MM.1S (cell line): ENCODE measurements at regions not wholly inside any gene's neighbourhood (a gene's known extent, or its start where the extent isn't known, plus 50 kb on each side); places are given as distances from the start of the nearest gene placed in this dataset.

Source experiments
- DNase-seq: peaks from one replicate; pipeline ENCODE4 v3.0.0-alpha.2; 2015
- H2AFZ ChIP-seq: fragments of 300-600 bp; sonication (generic); 2 replicates; pipeline ENCODE4 v1.6.0; 2016; ENCODE audit warnings: antibody characterized with exemption, low read length
- H3F3A ChIP-seq: fragments of 300-600 bp; sonication (generic); 2 replicates; pipeline ENCODE4 v1.6.1; 2016; ENCODE audit warnings: mild to moderate bottlenecking, antibody characterized with exemption, low read length, moderate library complexity, mixed read lengths; ENCODE audit not compliant: insufficient read depth
- H3K27ac ChIP-seq: fragments of 300-600 bp; sonication (generic); 2 replicates; pipeline ENCODE4 v1.5.1; 2016; ENCODE audit warnings: mild to moderate bottlenecking, low read length
- H3K27me3 ChIP-seq: fragments of 300-600 bp; sonication (generic); replicated peaks from 2 replicates; pipeline ENCODE4 v1.6.0; 2016; ENCODE audit warnings: low read length; ENCODE audit not compliant: insufficient read depth
- H3K36me3 ChIP-seq: fragments of 300-600 bp; sonication (generic); replicated peaks from 2 replicates; pipeline ENCODE4 v1.6.1; 2016; ENCODE audit warnings: mild to moderate bottlenecking, low read length, mixed read lengths; ENCODE audit not compliant: insufficient read depth
- H3K4me1 ChIP-seq: fragments of 300-600 bp; sonication (generic); 2 replicates; pipeline ENCODE4 v1.6.1; 2016; ENCODE audit warnings: low read length, mixed read lengths
- H3K4me2 ChIP-seq: fragments of 300-600 bp; sonication (generic); 2 replicates; pipeline ENCODE4 v1.6.0; 2016; ENCODE audit warnings: low read depth, low read length
- H3K4me3 ChIP-seq: fragments of 300-600 bp; sonication (generic); 2 replicates; pipeline ENCODE4 v1.5.1; 2016; ENCODE audit warnings: low read length, mixed read lengths
- H3K79me2 ChIP-seq: fragments of 300-600 bp; sonication (generic); 2 replicates; pipeline ENCODE4 v1.6.1; 2016; ENCODE audit warnings: mixed run types, low read length, mixed read lengths
- H3K9ac ChIP-seq: fragments of 300-600 bp; sonication (generic); 2 replicates; pipeline ENCODE4 v1.6.1; 2016; ENCODE audit warnings: low read length, mixed read lengths
- H3K9me2 ChIP-seq: fragments of 300-600 bp; sonication (generic); replicated peaks from 2 replicates; pipeline ENCODE4 v1.6.1; 2016; ENCODE audit warnings: mild to moderate bottlenecking, low read length, mixed read lengths; ENCODE audit not compliant: insufficient read depth
- H3K9me3 ChIP-seq: fragments of 300-600 bp; sonication (generic); replicated peaks from 2 replicates; pipeline ENCODE4 v1.6.1; 2016; ENCODE audit warnings: mild to moderate bottlenecking, low read length, mixed read lengths; ENCODE audit not compliant: insufficient read depth
- H4K20me1 ChIP-seq: fragments of 300-600 bp; sonication (generic); 2 replicates; pipeline ENCODE4 v1.6.1; 2016; ENCODE audit warnings: mild to moderate bottlenecking, low read length, moderate library complexity, mixed read lengths; ENCODE audit not compliant: insufficient read depth
- EZH2 ChIP-seq: fragments of 300-600 bp; sonication (generic); optimal IDR thresholded peaks from 2 replicates; pipeline ENCODE3; 2017; ENCODE audit warnings: low read depth, mild to moderate bottlenecking, antibody characterized with exemption, low read length, mixed read lengths
- EZH2phosphoT487 ChIP-seq: fragments of 300-600 bp; sonication (generic); IDR thresholded peaks from 2 replicates; pipeline ENCODE4 v1.6.1; 2018; ENCODE audit warnings: antibody characterized with exemption, low read length
- TF ChIP-seq, protein P1 (sequence below): fragments of 300-600 bp; sonication (generic); IDR thresholded peaks from 2 replicates; pipeline ENCODE4 v1.5.1; 2016; ENCODE audit warnings: antibody characterized with exemption, low read length, mixed read lengths

DNA sequence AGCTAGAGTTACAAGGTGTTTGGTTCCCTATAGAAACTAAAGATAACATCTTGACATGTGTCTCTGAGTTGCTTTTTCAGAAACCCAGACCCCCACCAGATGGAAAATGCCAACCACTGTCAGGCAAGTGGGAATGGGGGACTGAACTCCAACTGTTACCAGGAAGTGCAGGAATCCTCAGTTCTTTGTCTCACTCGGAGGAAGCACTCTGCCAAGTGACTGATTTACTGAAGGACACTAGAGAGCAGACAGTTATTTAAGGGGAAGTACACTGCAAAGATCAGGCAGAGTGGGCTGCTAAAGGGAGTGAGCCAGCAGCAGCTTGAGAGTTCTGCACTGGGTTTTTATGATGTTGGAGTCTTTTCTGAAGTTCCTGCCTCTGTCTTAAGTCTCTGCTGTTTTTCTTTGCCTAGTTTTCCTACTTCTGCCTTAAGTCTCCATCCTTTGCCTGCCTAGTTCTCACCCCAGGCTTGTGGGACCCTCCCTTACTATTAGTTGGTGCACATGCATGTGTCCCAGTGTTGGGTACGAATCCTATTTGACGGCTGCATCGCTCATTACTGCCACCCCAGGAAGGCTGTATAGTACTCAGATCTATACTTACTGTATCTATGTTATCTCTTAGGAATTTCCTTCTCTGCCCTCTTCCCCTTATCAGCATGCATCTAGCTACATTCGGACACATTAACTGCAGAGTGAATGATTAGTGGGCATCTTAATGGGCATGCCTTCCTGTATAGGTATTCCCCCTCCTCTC lies 97.1 kb downstream of the TEX51 start:
- Histone ChIP-seq H2AFZ (no peak overlapping the region), H3K9ac (no peak overlapping the region), H3K4me2 (no peak overlapping the region), H4K20me1 (no peaks in the 10 kb centered on the region), H3K9me3 (no peaks in the 10 kb centered on the region), H3F3A (no peaks in the 10 kb centered on the region), H3K27ac (no peak overlapping the region), H3K4me1 (no peaks in the 10 kb centered on the region), H3K9me2 (no peaks in the 10 kb centered on the region), H3K27me3 (no peaks in the 10 kb centered on the region), H3K79me2 (no peaks in the 10 kb centered on the region), H3K36me3 (no peaks in the 10 kb centered on the region), H3K4me3 (no peak overlapping the region)
- TF ChIP-seq, protein P1, sequence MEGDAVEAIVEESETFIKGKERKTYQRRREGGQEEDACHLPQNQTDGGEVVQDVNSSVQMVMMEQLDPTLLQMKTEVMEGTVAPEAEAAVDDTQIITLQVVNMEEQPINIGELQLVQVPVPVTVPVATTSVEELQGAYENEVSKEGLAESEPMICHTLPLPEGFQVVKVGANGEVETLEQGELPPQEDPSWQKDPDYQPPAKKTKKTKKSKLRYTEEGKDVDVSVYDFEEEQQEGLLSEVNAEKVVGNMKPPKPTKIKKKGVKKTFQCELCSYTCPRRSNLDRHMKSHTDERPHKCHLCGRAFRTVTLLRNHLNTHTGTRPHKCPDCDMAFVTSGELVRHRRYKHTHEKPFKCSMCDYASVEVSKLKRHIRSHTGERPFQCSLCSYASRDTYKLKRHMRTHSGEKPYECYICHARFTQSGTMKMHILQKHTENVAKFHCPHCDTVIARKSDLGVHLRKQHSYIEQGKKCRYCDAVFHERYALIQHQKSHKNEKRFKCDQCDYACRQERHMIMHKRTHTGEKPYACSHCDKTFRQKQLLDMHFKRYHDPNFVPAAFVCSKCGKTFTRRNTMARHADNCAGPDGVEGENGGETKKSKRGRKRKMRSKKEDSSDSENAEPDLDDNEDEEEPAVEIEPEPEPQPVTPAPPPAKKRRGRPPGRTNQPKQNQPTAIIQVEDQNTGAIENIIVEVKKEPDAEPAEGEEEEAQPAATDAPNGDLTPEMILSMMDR: no peak
- DNase-seq: no peak

DNA sequence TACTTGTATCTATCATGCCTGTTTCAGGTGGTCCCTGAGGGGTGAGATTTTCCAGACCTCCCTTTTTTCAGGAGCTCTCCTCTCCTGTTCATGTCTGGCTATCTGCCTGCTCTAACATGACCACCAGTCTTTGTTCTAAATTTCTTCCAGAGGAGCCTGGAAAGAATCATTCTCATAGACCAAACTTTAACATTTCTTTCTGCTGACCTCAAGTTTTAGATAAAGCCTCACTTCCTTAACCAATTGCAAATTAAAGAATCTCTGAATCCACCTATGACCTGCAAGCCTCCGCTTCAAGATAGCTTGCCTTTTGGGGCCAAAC lies 97.6 kb downstream of the TEX51 start:
- no peaks in the 10 kb centered on the region for H3K36me3 ChIP-seq
- no peak for DNase-seq
- H3K27ac ChIP-seq: no peak overlapping the region
- H3K4me3 ChIP-seq: no peak overlapping the region
- no peak overlapping the region for H3K9ac ChIP-seq
- no peaks in the 10 kb centered on the region for H3K27me3 ChIP-seq
- no peaks in the 10 kb centered on the region for H3K9me3 ChIP-seq
- TF ChIP-seq, protein P1: no peak
- no peak for TF ChIP-seq EZH2phosphoT487
- TF ChIP-seq EZH2: no peak
- H3F3A ChIP-seq: no peaks in the 10 kb centered on the region
- H4K20me1 ChIP-seq: no peaks in the 10 kb centered on the region
- no peak overlapping the region for H2AFZ ChIP-seq
- no peak overlapping the region for H3K4me2 ChIP-seq
- no peaks in the 10 kb centered on the region for H3K4me1 ChIP-seq
- no peaks in the 10 kb centered on the region for H3K9me2 ChIP-seq
- H3K79me2 ChIP-seq: no peaks in the 10 kb centered on the region
